Suprapubic skin (tissue), 4 donors: ENCODE measurements at regions not wholly inside any gene's neighbourhood (a gene's known extent, or its start where the extent isn't known, plus 50 kb on each side); places are given as distances from the start of the nearest gene placed in this dataset.

Source experiments
- DNase-seq, 2 donors: peaks; one replicate each; pipeline ENCODE4 v3.0.0-alpha.2; 2019; ENCODE audit warnings: low spot score in 2 of 2
- H3K27ac ChIP-seq: fragments of 200-600 bp; sonication (generic); one replicate; pipeline ENCODE4 v1.5.1; 2019
- H3K27me3 ChIP-seq: fragments of 200-600 bp; sonication (generic); one replicate; pipeline ENCODE4 v1.5.1; 2019
- H3K36me3 ChIP-seq: fragments of 200-600 bp; sonication (generic); one replicate; pipeline ENCODE4 v1.5.1; 2019
- H3K4me1 ChIP-seq: fragments of 200-600 bp; sonication (generic); one replicate; pipeline ENCODE4 v1.5.1; 2019
- H3K4me3 ChIP-seq: fragments of 200-600 bp; sonication (generic); one replicate; pipeline ENCODE4 v1.5.1; 2019; ENCODE audit warnings: mild to moderate bottlenecking
- H3K9me3 ChIP-seq: fragments of 200-600 bp; sonication (generic); one replicate; pipeline ENCODE4 v1.5.1; 2019
- CTCF ChIP-seq, 2 donors: fragments of 200-600 bp in 1 of 2; fragments of 450-650 bp in 1 of 2; sonication (generic) in 1 of 2; IDR thresholded peaks; one replicate each; pipeline ENCODE4 v1.5.1; 2016 to 2019; ENCODE audit warnings: antibody characterized with exemption in 2 of 2, mild to moderate bottlenecking in 1 of 2, moderate library complexity in 1 of 2
- EP300 ChIP-seq: sonication (generic); formaldehyde crosslinking; IDR thresholded peaks from one replicate; pipeline ENCODE4 v1.6.1; 2017; ENCODE audit warnings: antibody characterized with exemption
- POLR2A ChIP-seq, 2 donors: fragments of 450-650 bp; IDR thresholded peaks; one replicate each; pipeline ENCODE4 v1.6.1; 2017; ENCODE audit warnings: antibody characterized with exemption in 2 of 2, mild to moderate bottlenecking in 2 of 2, moderate library complexity in 2 of 2
- POLR2AphosphoS5 ChIP-seq, 3 donors: sonication (generic); formaldehyde crosslinking; IDR thresholded peaks; one replicate each; pipeline ENCODE4 v1.6.1; 2017; ENCODE audit warnings: antibody characterized with exemption in 3 of 3
- WGBS: methylation state at CpG from one replicate; pipeline ENCODE4 v1.1.5; 2018; 5-methylcytosine and 5-hydroxymethylcytosine counted together

DNA sequence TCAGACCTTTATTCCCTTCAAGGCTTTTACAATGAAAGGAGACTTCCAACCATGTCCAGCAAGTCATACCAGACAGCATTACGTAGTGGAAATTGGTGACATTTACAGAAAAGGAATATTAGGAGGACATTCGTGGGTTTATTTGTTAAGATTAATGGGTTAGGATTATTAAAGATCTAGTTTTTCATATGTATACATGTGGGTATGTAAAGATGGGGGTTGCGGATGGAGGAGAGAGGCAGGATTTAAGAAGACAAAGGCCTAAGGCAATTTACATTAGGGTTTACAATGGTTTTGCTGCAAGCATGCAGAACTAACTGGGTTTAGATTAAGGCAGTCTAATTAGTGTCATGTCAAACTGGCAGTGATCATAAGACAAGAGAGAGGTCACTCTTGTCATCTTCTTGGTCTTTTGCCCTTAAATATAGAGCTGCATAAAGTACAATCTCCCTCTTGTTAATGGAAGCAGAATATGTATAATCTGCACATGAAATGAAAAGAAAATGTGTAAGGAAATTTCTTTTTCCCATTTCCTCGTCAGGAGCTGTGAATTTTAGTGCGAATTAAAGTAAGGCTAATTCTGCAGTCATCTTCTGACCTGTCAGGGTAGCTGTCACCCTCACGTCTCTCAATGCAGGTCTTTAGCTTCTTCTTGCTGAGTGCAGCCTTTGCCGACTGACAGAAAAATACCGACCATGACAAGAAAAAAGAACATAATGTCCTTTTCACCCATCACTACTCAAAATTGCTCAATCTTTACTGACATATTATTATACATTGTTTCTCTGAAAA lies 258.9 kb upstream of the MEIS2 start:
- Histone ChIP-seq H3K9me3 (no peaks in the 10 kb centered on the region), H3K36me3 (no peaks in the 10 kb centered on the region), H3K27me3 (no peaks in the 10 kb centered on the region), H3K4me3 (no peak overlapping the region), H3K27ac (no peak overlapping the region), H3K4me1 (no peaks in the 10 kb centered on the region)
- DNase-seq, result no peak
- 87% methylated on average over 8 of the region's 8 CpGs for WGBS
- no peak for TF ChIP-seq POLR2AphosphoS5 (IDR thresholded peaks at IDR 0.05)
- TF ChIP-seq EP300, result no peak

DNA sequence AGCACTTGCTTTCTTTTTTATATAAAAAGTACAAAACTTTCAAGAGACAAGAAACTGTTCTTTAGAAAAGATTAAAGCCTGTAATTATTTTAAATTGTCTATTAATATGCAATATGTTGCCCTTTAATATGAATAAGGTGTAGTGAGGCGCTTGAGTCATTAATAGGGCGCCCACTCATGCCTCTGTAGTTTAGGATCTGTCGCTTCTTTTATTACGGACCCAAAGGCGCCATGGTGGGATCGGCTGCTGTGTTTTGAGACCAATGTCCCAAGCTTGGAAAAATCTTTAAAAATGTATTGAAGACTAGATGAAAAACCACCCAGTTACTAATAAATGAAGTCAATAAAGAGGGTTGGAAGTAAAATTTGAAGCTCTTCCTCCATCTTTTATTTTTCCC lies 259.5 kb upstream of the MEIS2 start:
- Histone ChIP-seq H3K27ac (no peak overlapping the region), H3K4me1 (no peaks in the 10 kb centered on the region), H3K4me3 (no peak overlapping the region), H3K36me3 (no peaks in the 10 kb centered on the region), H3K27me3 (no peaks in the 10 kb centered on the region), H3K9me3 (no peaks in the 10 kb centered on the region)
- 97% methylated on average over 6 of the region's 6 CpGs for WGBS
- no peak for TF ChIP-seq EP300
- no peak for TF ChIP-seq POLR2A (IDR thresholded peaks at IDR 0.05)
- no peak for TF ChIP-seq CTCF (IDR thresholded peaks at IDR 0.05)
- no peak for TF ChIP-seq POLR2AphosphoS5 (IDR thresholded peaks at IDR 0.05)
- no peak for DNase-seq

DNA sequence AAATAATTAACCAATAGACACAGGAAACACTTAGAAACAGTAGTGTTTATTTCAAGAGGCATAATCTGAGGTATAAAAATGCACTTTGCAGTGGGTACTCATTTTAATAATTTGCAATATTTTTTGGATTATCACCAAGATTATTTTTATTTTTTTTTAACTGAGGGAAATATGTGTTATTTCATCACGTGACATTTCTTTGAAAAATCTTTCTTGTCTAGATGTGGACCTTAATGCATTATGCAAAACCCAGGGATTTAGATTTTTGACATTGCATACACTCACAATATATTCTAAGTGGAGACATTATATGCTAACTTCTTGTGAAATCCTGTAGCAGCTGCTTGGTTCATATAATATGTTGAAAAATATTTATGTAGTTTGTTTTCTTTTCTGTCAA lies 260.4 kb upstream of the MEIS2 start:
- H3K27me3 ChIP-seq, result no peaks in the 10 kb centered on the region
- no peaks in the 10 kb centered on the region for H3K4me1 ChIP-seq
- H3K9me3 ChIP-seq, result no peaks in the 10 kb centered on the region
- H3K27ac ChIP-seq, result no peak overlapping the region
- H3K36me3 ChIP-seq, result no peaks in the 10 kb centered on the region
- TF ChIP-seq POLR2A (IDR thresholded peaks at IDR 0.05), result no peak
- TF ChIP-seq EP300, result no peak
- TF ChIP-seq POLR2AphosphoS5 (IDR thresholded peaks at IDR 0.05), result no peak
- no peak for TF ChIP-seq CTCF (IDR thresholded peaks at IDR 0.05)
- DNase-seq, result no peak
- 78% methylated on average over 1 of the region's 1 CpG for WGBS
- no peak overlapping the region for H3K4me3 ChIP-seq

DNA sequence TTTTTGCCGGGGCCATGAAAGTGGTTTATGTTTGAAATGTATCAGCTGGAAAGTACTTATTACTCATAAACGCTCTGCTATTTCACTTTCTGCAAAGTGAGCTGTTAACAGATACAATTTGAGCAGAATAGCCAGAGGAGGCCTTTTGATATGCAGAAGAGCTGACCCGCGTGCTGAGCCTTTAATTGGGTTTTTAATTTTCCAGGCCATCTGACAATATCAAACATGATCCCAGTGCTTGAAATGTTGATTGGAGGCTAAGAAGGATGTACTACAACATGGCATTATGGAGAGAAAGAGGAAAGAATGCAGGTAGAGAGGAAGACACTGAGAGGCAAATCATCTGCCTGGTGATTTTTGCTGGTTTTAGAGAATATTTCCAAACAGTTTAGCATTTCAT lies 261.3 kb upstream of the MEIS2 start:
- Histone ChIP-seq H3K27me3 (no peaks in the 10 kb centered on the region), H3K9me3 (no peaks in the 10 kb centered on the region), H3K36me3 (no peaks in the 10 kb centered on the region), H3K4me3 (no peak overlapping the region), H3K4me1 (no peaks in the 10 kb centered on the region), H3K27ac (no peak overlapping the region)
- TF ChIP-seq POLR2AphosphoS5 (IDR thresholded peaks at IDR 0.05) (no peak), EP300 (no peak), POLR2A (IDR thresholded peaks at IDR 0.05) (no peak), CTCF (IDR thresholded peaks at IDR 0.05) (no peak)
- WGBS, result 81% methylated on average over 4 of the region's 4 CpGs
- no peak for DNase-seq

DNA sequence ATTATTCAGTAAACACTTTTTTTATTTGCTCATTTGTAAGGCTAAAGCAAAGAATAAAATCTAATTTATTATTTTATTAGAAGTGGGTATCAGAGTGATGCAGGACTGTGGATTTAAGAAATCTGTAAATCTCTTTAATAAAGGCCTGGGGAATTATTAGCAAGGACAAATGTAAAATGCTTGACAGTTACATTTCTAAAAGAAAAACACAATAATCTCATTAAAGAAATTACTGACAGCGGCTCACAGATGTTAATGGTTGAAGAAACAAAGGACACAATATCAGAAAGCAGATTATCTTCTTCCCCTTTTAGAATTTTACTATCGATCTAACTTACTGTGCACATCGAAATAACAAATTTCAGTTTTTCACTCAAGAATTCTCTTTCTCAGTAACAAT lies 262.1 kb upstream of the MEIS2 start:
- no peaks in the 10 kb centered on the region for H3K27me3 ChIP-seq
- H3K4me3 ChIP-seq, result no peak overlapping the region
- no peak for TF ChIP-seq EP300
- TF ChIP-seq CTCF (IDR thresholded peaks at IDR 0.05), result no peak
- TF ChIP-seq POLR2A (IDR thresholded peaks at IDR 0.05), result no peak
- TF ChIP-seq POLR2AphosphoS5 (IDR thresholded peaks at IDR 0.05), result no peak
- no peaks in the 10 kb centered on the region for H3K4me1 ChIP-seq
- 96% methylated on average over 3 of the region's 3 CpGs for WGBS
- H3K27ac ChIP-seq, result no peak overlapping the region
- no peaks in the 10 kb centered on the region for H3K36me3 ChIP-seq
- no peaks in the 10 kb centered on the region for H3K9me3 ChIP-seq
- DNase-seq, result no peak

- 80% methylated on average over 4 of the region's 4 CpGs for WGBS
- TF ChIP-seq EP300 (no peak), POLR2A (IDR thresholded peaks at IDR 0.05) (no peak), CTCF (IDR thresholded peaks at IDR 0.05) (no peak), POLR2AphosphoS5 (IDR thresholded peaks at IDR 0.05) (no peak)
- DNase-seq, result no peak
- Histone ChIP-seq H3K36me3 (no peaks in the 10 kb centered on the region), H3K9me3 (no peaks in the 10 kb centered on the region), H3K4me1 (no peaks in the 10 kb centered on the region), H3K27ac (no peak overlapping the region), H3K27me3 (no peaks in the 10 kb centered on the region), H3K4me3 (no peak overlapping the region)
Observed at GRCh38 chr15:37368961-37369360, 268.6 kb upstream of the MEIS2 start.
